GM23248 (cell line): ENCODE measurements at regions not wholly inside any gene's neighbourhood (a gene's known extent, or its start where the extent isn't known, plus 50 kb on each side); places are given as distances from the start of the nearest gene placed in this dataset.
"Not testable (repeated sequence)": the region's sequence is repeated elsewhere in the genome, so short reads cannot be mapped to it uniquely, and the experiment has no call there.

Experiments used
- DNase-seq: peaks from one replicate; pipeline ENCODE4 v3.0.0-alpha.2; 2015
- H2AFZ ChIP-seq: fragments of 200-600 bp; sonication (generic); 2 replicates; pipeline ENCODE4 v1.6.1; 2016; ENCODE audit warnings: antibody characterized with exemption
- H3F3A ChIP-seq: fragments of 200-600 bp; sonication (generic); 2 replicates; pipeline ENCODE4 v1.6.1; 2016; ENCODE audit warnings: mild to moderate bottlenecking, antibody characterized with exemption, mixed run types; ENCODE audit not compliant: insufficient read depth
- H3K27ac ChIP-seq: fragments of 200-600 bp; sonication (generic); 2 replicates; pipeline ENCODE4 v1.5.1; 2016; ENCODE audit warnings: mild to moderate bottlenecking
- H3K27me3 ChIP-seq: fragments of 200-600 bp; sonication (generic); replicated peaks from 2 replicates; pipeline ENCODE4 v1.6.1; 2016; ENCODE audit warnings: mild to moderate bottlenecking; ENCODE audit not compliant: insufficient read depth
- H3K36me3 ChIP-seq: fragments of 200-600 bp; sonication (generic); 2 replicates; pipeline ENCODE4 v1.6.1; 2016; ENCODE audit warnings: low read depth, mild to moderate bottlenecking
- H3K4me1 ChIP-seq: fragments of 200-600 bp; sonication (generic); 2 replicates; pipeline ENCODE4 v1.6.1; 2016; ENCODE audit warnings: mild to moderate bottlenecking; ENCODE audit not compliant: insufficient read depth
- H3K4me2 ChIP-seq: fragments of 200-600 bp; sonication (generic); one replicate; pipeline ENCODE4 v1.6.1; 2016; ENCODE audit warnings: mild to moderate bottlenecking; ENCODE audit not compliant: unreplicated experiment
- H3K4me3 ChIP-seq: fragments of 200-600 bp; sonication (generic); 2 replicates; pipeline ENCODE4 v1.5.1; 2016; ENCODE audit warnings: mild to moderate bottlenecking
- H3K79me2 ChIP-seq: fragments of 200-600 bp; sonication (generic); 2 replicates; pipeline ENCODE4 v1.6.1; 2016; ENCODE audit warnings: mild to moderate bottlenecking; ENCODE audit not compliant: insufficient read depth
- H3K9ac ChIP-seq: fragments of 200-600 bp; sonication (generic); 2 replicates; pipeline ENCODE4 v1.6.1; 2016; ENCODE audit warnings: mild to moderate bottlenecking
- H3K9me2 ChIP-seq: fragments of 200-600 bp; sonication (generic); 2 replicates; pipeline ENCODE4 v1.6.1; 2016; ENCODE audit warnings: mixed run types, mild to moderate bottlenecking, moderate library complexity; ENCODE audit not compliant: insufficient read depth
- H3K9me3 ChIP-seq: fragments of 200-600 bp; sonication (generic); one replicate; pipeline ENCODE4 v1.6.1; 2017; ENCODE audit warnings: low read depth
- H4K20me1 ChIP-seq: fragments of 200-600 bp; sonication (generic); 2 replicates; pipeline ENCODE4 v1.6.0; 2016; ENCODE audit not compliant: insufficient read depth
- EZH2 ChIP-seq: fragments of 200-600 bp; sonication (generic); IDR thresholded peaks from 2 replicates; pipeline ENCODE4 v1.6.1; 2018; ENCODE audit warnings: antibody characterized with exemption, mild to moderate bottlenecking; ENCODE audit not compliant: insufficient read depth, poor library complexity, severe bottlenecking
- EZH2phosphoT487 ChIP-seq: fragments of 200-600 bp; sonication (generic); IDR thresholded peaks from 2 replicates; pipeline ENCODE4 v1.6.1; 2018; ENCODE audit warnings: antibody characterized with exemption, moderate library complexity, mild to moderate bottlenecking, low read depth; ENCODE audit not compliant: insufficient read depth
- WGBS, 2 experiments: methylation state at CpG; one replicate each; pipeline ENCODE4 v1.1.6; 2015 to 2017; ENCODE audit warnings: low lambda C conversion rate in 2 of 2, low coverage in 1 of 2; ENCODE audit errors: missing lambda C conversion rate in 2 of 2; 5-methylcytosine and 5-hydroxymethylcytosine counted together
- in situ Hi-C: fragments of 300-500 bp; cut with MboI; formaldehyde crosslinking; loops from 2 replicates; pipeline ENCODE4 v1.15.0; 2020

GRCh38 chr19:20271215-20271926 lies 104.4 kb downstream of the ZNF486 start:
- Histone ChIP-seq H3F3A (no peaks in the 10 kb centered on the region), H4K20me1 (no peaks in the 10 kb centered on the region), H3K36me3 (no peaks in the 10 kb centered on the region), H3K9me3 (no peaks in the 10 kb centered on the region), H3K4me2 (no peak overlapping the region), H3K79me2 (no peaks in the 10 kb centered on the region), H3K27me3 (no peaks in the 10 kb centered on the region), H3K9ac (no peak overlapping the region), H3K9me2 (no peaks in the 10 kb centered on the region), H3K27ac (no peak overlapping the region), H3K4me1 (no peaks in the 10 kb centered on the region), H2AFZ (no peak overlapping the region), H3K4me3 (no peak overlapping the region)
- TF ChIP-seq EZH2phosphoT487 (no peak), EZH2 (no peak)
- no peak for DNase-seq
- WGBS, 2 experiments = 33 to 35% methylated on average over 12 of the region's 12 CpGs
- in situ Hi-C loops = no loop called here

DNA sequence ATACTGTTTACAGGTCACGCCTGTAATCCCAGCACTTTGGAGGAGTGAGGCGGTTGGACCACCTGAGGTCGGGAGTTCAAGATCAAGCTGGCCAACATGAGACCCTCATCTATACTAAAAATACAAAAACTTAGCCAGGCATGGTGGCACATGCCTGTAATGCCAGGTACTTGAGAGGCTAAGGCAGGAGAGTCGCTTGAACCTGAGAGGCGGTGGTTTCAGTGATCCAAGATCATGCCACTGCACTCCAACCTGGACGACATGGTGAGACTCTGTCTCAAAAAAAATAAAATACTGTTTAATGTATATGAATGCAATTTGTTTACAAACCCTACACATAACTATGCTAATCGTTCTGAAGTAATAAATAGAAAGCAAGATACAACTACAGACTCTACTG lies 102.4 kb downstream of the ZNF486 start:
- no peak for DNase-seq
- Histone ChIP-seq H3K9me3 (no peaks in the 10 kb centered on the region), H3K9ac (no peak overlapping the region), H3K27me3 (no peaks in the 10 kb centered on the region), H3K79me2 (no peaks in the 10 kb centered on the region), H3K4me3 (no peak overlapping the region), H3F3A (no peaks in the 10 kb centered on the region), H3K4me1 (no peaks in the 10 kb centered on the region), H3K36me3 (no peaks in the 10 kb centered on the region), H3K27ac (no peak overlapping the region), H4K20me1 (no peaks in the 10 kb centered on the region), H3K4me2 (no peak overlapping the region), H3K9me2 (no peaks in the 10 kb centered on the region), H2AFZ (no peak overlapping the region)
- 47 to 51% methylated on average over 7 of the region's 7 CpGs for WGBS, 2 experiments
- no peak for TF ChIP-seq EZH2phosphoT487
- TF ChIP-seq EZH2 = no peak
- in situ Hi-C loops = no loop called here

DNA sequence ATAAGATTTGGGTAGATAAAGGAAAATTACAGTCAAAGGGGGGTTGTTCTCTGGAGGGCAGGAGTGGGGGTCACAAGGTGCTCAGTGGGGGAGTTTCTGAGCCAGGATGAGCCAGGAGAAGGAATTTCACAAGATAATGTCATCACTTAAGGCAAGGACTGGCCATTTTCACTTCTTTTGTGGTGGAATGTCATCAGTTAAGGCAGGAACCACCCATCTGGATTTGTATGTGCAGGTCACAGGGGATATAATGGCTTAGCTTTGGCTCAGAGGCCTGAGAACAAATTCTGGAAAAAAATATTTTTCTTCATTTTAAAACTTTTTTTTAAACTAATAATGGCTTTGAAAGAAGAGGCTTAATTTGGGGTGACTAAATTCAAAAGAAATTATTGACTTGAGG lies 94.5 kb downstream of the ZNF486 start:
- H3K27ac ChIP-seq, in situ Hi-C loops: not testable (repeated sequence)

DNA sequence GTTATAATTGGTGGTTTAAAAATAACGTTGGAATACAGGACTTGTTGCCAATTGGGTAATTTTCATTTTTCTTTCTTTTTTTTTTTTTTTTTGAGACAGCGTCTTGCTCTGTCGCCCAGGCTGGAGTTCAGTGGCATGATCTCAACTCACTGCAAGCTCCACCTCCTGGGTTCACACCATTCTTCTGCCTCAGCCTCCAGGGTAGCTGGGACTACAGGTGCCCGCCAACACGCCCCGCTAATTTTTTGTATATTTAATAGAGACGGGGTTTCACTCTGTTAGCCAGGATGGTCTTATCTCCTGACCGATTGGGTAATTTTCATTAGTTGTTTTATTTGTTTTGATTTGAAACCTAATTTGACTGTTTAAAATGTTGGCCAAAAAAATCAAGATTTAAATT lies 93.7 kb downstream of the ZNF486 start:
- H3K36me3 ChIP-seq, H3K4me2 ChIP-seq, H3K4me3 ChIP-seq, H3K4me1 ChIP-seq, H3K9me2 ChIP-seq, H3K9me3 ChIP-seq, H3K27ac ChIP-seq, H3K79me2 ChIP-seq, H3K9ac ChIP-seq, H3F3A ChIP-seq, DNase-seq, H2AFZ ChIP-seq, H3K27me3 ChIP-seq, in situ Hi-C loops, H4K20me1 ChIP-seq: not testable (repeated sequence)
- WGBS, 2 experiments = 20 to 23% methylated on average over 8 of the region's 8 CpGs

More for the DNA sequence above, 94.5 kb downstream of the ZNF486 start:
- H3F3A ChIP-seq, H3K9me2 ChIP-seq, H3K4me1 ChIP-seq, DNase-seq, H3K4me3 ChIP-seq, H3K4me2 ChIP-seq, H3K27me3 ChIP-seq, H3K79me2 ChIP-seq, H3K9me3 ChIP-seq, H3K36me3 ChIP-seq, H4K20me1 ChIP-seq, H3K9ac ChIP-seq, H2AFZ ChIP-seq: not testable (repeated sequence)

GRCh38 chr19:20259615-20260014 lies 92.6 kb downstream of the ZNF486 start:
- Histone ChIP-seq H3K27me3 (no peaks in the 10 kb centered on the region), H3K9me3 (no peaks in the 10 kb centered on the region), H3K4me1 (no peaks in the 10 kb centered on the region), H4K20me1 (no peaks in the 10 kb centered on the region), H3K36me3 (no peaks in the 10 kb centered on the region), H3K79me2 (no peaks in the 10 kb centered on the region), H3K27ac (no peak overlapping the region), H3K9ac (no peak overlapping the region), H2AFZ (no peak overlapping the region), H3K4me3 (no peak overlapping the region), H3K4me2 (no peak overlapping the region), H3K9me2 (no peaks in the 10 kb centered on the region), H3F3A (no peaks in the 10 kb centered on the region)
- WGBS, 2 experiments = 15 to 25% methylated on average over 1 of the region's 1 CpG
- DNase-seq = no peak
- no peak for TF ChIP-seq EZH2
- no peak for TF ChIP-seq EZH2phosphoT487
- in situ Hi-C loops = no loop called here
